MCF 10A (cell line): ENCODE measurements at regions not wholly inside any gene's neighbourhood (a gene's known extent, or its start where the extent isn't known, plus 50 kb on each side); places are given as distances from the start of the nearest gene placed in this dataset.

Experiments
- BruUV-seq: library from RNA; stranded (reverse); fragments of 400-500 nt; replicated peaks from 2 replicates; lab custom pipeline; 2021; lab: Mats Ljungman, UMichigan
- CTCF ChIA-PET: fragments of 300-600 bp; sonication (Branson Sonifier 250); formaldehyde crosslinking; extraction: SDS; loops from one replicate; lab custom pipeline; 2021; ENCODE audit warnings: antibody characterized with exemption, inconsistent platforms; lab: Yijun Ruan, JAX
- POLR2A ChIA-PET: fragments of 300-600, 350-650 bp; sonication (Branson Sonifier 250); formaldehyde crosslinking; extraction: SDS; loops from one replicate; lab custom pipeline; 2020; ENCODE audit warnings: antibody characterized with exemption, inconsistent platforms; lab: Yijun Ruan, JAX
- DNase-seq: peaks from one replicate; pipeline ENCODE4 v3.0.0-alpha.2; 2018; ENCODE audit not compliant: unreplicated experiment
- H3K27ac Mint-ChIP-seq: one replicate; pipeline ENCODE4 v1.8.0; 2022; ENCODE audit warnings: mild to moderate bottlenecking, low read depth, mixed read lengths; ENCODE audit not compliant: unreplicated experiment
- H3K27me3 Mint-ChIP-seq: one replicate; pipeline ENCODE4 v1.8.0; 2022; ENCODE audit warnings: mixed read lengths; ENCODE audit not compliant: insufficient read depth, unreplicated experiment
- H3K36me3 Mint-ChIP-seq: one replicate; pipeline ENCODE4 v1.8.0; 2022; ENCODE audit warnings: mild to moderate bottlenecking, moderate library complexity, mixed read lengths; ENCODE audit not compliant: insufficient read depth, unreplicated experiment
- H3K4me1 Mint-ChIP-seq: one replicate; pipeline ENCODE4 v1.8.0; 2022; ENCODE audit warnings: mixed read lengths; ENCODE audit not compliant: insufficient read depth, unreplicated experiment
- H3K4me3 Mint-ChIP-seq: one replicate; pipeline ENCODE4 v1.8.0; 2022; ENCODE audit warnings: mild to moderate bottlenecking, moderate library complexity, mixed read lengths; ENCODE audit not compliant: unreplicated experiment
- H3K9me3 Mint-ChIP-seq: one replicate; pipeline ENCODE4 v1.8.0; 2022; ENCODE audit warnings: mixed read lengths; ENCODE audit not compliant: unreplicated experiment
- intact Hi-C: fragments of 100-400 bp; cut with micrococcal nuclease; formaldehyde crosslinking; loops from 2 replicates; pipeline ENCODE4 v1.14.1; 2022
- TF ChIP-seq, protein P1 (sequence below): fragments of 200-600 bp; IDR thresholded peaks from one replicate; pipeline ENCODE4 v1.8.0; 2022; ENCODE audit warnings: antibody characterized with exemption, mild to moderate bottlenecking; ENCODE audit not compliant: unreplicated experiment

DNA sequence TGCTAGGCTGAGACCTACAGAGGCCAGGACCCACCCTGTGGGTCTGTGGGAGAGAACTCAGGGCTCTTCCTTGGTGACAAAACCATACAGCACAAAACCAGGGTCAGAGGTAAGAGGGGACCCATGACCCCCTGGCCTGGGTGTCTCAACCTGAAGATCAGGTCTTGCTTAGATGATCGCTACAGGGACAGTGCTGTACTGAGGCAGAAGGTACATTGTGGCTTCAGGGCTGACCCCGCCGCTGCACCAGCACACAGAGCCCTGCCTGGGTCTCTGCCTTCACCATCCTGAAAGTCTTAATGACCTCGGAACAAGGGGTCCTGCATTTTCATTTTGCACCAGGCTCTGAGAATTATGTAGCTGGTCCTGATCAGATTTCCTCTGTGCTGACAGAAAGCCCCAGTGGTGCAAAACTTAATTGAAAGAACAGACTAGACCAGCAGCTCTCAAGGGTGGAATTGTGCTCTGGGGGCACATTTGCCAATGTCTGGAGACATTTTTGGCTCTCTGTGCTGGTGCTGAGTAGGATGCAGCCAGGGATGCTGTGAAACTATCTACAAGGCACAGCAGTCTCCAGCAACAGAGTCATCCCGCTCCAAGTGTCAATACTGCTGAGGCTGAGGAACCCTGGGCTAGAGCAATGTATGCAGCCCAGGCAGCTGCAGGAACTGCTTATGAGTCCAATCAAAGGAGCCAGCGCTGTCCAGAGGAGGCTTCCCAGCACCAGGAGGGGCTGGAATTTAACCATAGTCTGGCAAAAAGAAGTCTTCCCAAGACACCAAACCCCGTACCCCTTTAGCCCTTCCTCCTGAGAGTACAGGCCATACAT, 254.9 kb downstream of the ERMARD start:
- Mint-ChIP-seq H3K27ac (no peak overlapping the region), H3K4me3 (no peak overlapping the region)
- intact Hi-C loops = no loop called here

DNA sequence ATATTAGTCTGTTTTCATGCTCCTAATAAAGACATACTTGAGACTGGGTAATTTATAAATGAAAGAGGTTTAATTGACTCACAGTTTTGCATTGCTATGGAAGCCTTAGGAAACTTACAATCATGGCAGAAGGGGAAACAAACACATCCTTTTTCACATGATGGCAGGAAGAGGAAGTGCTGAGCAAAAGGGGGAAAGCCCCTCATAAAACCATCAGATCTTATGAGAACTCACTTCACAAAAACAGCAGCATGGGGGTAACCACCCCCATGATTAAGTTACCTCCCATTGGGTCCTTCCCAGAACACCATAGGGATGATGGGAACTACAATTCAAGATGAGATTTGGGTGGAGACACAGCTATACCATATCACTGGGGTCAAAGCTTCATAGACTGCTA, 254.2 kb downstream of the ERMARD start:
- DNase-seq = no peak
- no peaks in the 10 kb centered on the region for H3K4me1 Mint-ChIP-seq
- H3K9me3 Mint-ChIP-seq = peaks cover 24% of the 10 kb centered on the region
- H3K4me3 Mint-ChIP-seq = no peak overlapping the region
- ChIA-PET POLR2A (no interaction called here), CTCF (no interaction called here)
- intact Hi-C loops = no loop called here
- no peaks in the 10 kb centered on the region for H3K36me3 Mint-ChIP-seq
- H3K27ac Mint-ChIP-seq = no peak overlapping the region
- no TSS peak for BruUV-seq
- H3K27me3 Mint-ChIP-seq = peaks cover 12% of the 10 kb centered on the region
- TF ChIP-seq, protein P1, sequence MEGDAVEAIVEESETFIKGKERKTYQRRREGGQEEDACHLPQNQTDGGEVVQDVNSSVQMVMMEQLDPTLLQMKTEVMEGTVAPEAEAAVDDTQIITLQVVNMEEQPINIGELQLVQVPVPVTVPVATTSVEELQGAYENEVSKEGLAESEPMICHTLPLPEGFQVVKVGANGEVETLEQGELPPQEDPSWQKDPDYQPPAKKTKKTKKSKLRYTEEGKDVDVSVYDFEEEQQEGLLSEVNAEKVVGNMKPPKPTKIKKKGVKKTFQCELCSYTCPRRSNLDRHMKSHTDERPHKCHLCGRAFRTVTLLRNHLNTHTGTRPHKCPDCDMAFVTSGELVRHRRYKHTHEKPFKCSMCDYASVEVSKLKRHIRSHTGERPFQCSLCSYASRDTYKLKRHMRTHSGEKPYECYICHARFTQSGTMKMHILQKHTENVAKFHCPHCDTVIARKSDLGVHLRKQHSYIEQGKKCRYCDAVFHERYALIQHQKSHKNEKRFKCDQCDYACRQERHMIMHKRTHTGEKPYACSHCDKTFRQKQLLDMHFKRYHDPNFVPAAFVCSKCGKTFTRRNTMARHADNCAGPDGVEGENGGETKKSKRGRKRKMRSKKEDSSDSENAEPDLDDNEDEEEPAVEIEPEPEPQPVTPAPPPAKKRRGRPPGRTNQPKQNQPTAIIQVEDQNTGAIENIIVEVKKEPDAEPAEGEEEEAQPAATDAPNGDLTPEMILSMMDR = no peak

More for the DNA sequence above, 254.9 kb downstream of the ERMARD start:
- BruUV-seq = no TSS peak
- H3K4me1 Mint-ChIP-seq = no peaks in the 10 kb centered on the region
- ChIA-PET CTCF (no interaction called here), POLR2A (no interaction called here)
- DNase-seq = no peak
- H3K9me3 Mint-ChIP-seq = peaks cover 24% of the 10 kb centered on the region
- TF ChIP-seq, protein P1 = no peak
- no peaks in the 10 kb centered on the region for H3K36me3 Mint-ChIP-seq
- peaks cover 12% of the 10 kb centered on the region for H3K27me3 Mint-ChIP-seq

- Mint-ChIP-seq H3K36me3 (no peaks in the 10 kb centered on the region), H3K4me3 (no peak overlapping the region), H3K4me1 (no peaks in the 10 kb centered on the region), H3K27me3 (peaks cover 12% of the 10 kb centered on the region), H3K27ac (no peak overlapping the region), H3K9me3 (peaks cover 24% of the 10 kb centered on the region)
- no TSS peak for BruUV-seq
- DNase-seq = no peak
- POLR2A ChIA-PET = no interaction called here
- intact Hi-C loops = no loop called here
- CTCF ChIA-PET = no interaction called here
- TF ChIP-seq, protein P1 = no peak
These were observed 253.3 kb downstream of the ERMARD start for GRCh38 chr6:170004585-170005210.

DNA sequence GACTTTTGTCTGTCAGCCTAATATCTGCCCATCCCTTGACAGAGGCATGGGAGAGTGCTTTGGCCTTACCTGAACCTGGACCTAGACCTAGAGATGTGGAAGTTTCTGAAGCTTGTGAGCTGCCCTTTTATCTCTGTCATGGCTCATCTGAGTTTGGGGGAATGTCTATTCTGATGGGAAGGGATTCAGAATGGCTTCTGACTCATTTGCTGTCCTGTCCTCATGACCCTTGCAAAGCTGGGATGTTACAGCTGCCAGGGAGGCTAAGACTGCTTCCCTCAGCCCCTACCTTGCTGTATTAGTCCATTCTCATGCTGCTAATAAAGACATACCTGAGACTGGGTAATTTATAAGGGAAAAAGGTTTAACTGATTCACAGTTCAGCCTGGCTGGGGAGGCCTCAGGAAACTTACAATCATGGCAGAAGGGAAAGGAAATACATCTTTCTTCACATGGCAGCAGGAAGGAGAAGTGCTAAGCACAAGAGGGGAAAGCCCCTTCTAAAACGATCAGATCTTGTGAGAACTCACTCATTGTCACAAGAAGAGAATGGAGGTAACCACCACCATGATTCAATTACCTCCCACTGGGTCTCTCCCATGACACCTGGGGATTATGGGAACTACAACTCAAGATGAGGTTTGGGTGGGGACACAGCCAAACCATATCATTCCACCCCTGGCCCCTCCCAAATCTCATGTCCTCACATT, 252.2 kb downstream of the ERMARD start:
- Mint-ChIP-seq H3K27me3 (peaks cover 12% of the 10 kb centered on the region), H3K9me3 (peaks cover 24% of the 10 kb centered on the region), H3K4me3 (no peak overlapping the region), H3K27ac (peak overlapping the region; percentile 54), H3K36me3 (no peaks in the 10 kb centered on the region), H3K4me1 (no peaks in the 10 kb centered on the region)
- intact Hi-C loops = no loop called here
- BruUV-seq = no TSS peak
- TF ChIP-seq, protein P1 = no peak
- CTCF ChIA-PET = no interaction called here
- POLR2A ChIA-PET = no interaction called here
- no peak for DNase-seq
